ENCODE measurements at regions not wholly inside any gene's neighbourhood (a gene's known extent, or its start where the extent isn't known, plus 50 kb on each side); places are given as distances from the start of the nearest gene placed in this dataset.

DNA sequence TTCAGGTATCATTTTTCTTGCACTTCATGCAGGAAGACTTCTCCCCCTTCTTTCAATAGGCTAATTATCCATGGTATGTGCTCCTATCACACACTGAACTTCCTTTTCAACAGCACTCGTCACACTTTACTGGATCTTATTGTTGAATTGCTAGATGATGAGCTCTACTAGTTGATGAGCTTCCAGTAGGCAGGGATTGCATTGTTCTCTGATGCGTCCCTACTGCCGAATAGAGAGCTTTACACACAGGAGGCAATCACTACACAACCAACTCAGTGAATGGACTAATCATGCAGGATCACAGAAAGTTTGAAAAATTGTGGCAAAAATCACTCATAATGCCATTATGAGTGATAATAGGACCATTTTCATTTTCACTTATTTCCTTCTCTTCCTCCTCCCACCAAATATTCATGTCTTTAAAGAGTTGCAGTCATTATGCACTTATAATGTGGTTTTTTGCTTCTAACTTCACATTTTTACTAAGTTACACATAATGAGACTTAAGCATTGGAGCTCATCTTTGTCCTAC lies 128.1 kb upstream of the ZNF648 start:
- TF ChIP-seq CTCF (IDR thresholded peaks at IDR 0.05; ENCODE audit: extremely low read depth, low read depth, low read length), result no peak
- Histone ChIP-seq H3K27ac (ENCODE audit: low read depth, low read length) (no peak overlapping the region), H3K4me1 (ENCODE audit: insufficient read depth, low read length) (no peaks in the 10 kb centered on the region), H3K27me3 (ENCODE audit: insufficient read depth, low read length) (no peaks in the 10 kb centered on the region), H4K20me1 (ENCODE audit: insufficient read depth, low read length) (no peaks in the 10 kb centered on the region), H3K4me3 (ENCODE audit: insufficient read depth, low read length) (no peak overlapping the region), H3K79me2 (ENCODE audit: insufficient read depth, low read length) (no peaks in the 10 kb centered on the region), H3K9me3 (ENCODE audit: low read depth, low read length) (no peaks in the 10 kb centered on the region), H3K36me3 (ENCODE audit: insufficient read depth, low read length) (no peaks in the 10 kb centered on the region), H3K4me2 (ENCODE audit: insufficient read depth, low read length) (no peak overlapping the region), H2AFZ (ENCODE audit: low read length) (no peak overlapping the region)
- no peak for DNase-seq (ENCODE audit: insufficient read length, low spot score, missing footprints)

DNA sequence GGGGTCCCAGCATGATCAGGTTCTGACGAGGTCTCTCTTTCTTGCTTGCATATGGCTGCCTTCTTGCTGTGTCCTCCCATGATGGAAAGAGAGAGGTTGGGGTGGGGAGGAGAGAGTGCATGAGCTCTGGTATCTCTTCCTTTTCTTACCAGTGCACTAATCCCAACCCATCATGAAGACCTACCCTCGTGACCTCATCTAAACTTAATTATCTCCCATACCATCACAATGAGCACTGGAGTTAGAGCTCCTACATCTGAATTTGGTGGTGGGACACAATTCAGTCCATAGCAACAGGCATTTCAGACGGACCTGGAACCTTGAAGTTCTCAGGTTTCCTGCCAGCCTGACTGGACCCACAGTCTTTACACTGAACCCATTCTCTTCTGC lies 125.2 kb upstream of the ZNF648 start:
- no peaks in the 10 kb centered on the region for H3K4me1 ChIP-seq (ENCODE audit: insufficient read depth, low read length)
- H3K27ac ChIP-seq (ENCODE audit: low read depth, low read length), result no peak overlapping the region
- H4K20me1 ChIP-seq (ENCODE audit: insufficient read depth, low read length), result no peaks in the 10 kb centered on the region
- H2AFZ ChIP-seq (ENCODE audit: low read length), result no peak overlapping the region
- no peak for TF ChIP-seq CTCF (IDR thresholded peaks at IDR 0.05; ENCODE audit: extremely low read depth, low read depth, low read length)
- no peaks in the 10 kb centered on the region for H3K9me3 ChIP-seq (ENCODE audit: low read depth, low read length)
- no peaks in the 10 kb centered on the region for H3K27me3 ChIP-seq (ENCODE audit: insufficient read depth, low read length)
- H3K4me2 ChIP-seq (ENCODE audit: insufficient read depth, low read length), result no peak overlapping the region
- no peaks in the 10 kb centered on the region for H3K79me2 ChIP-seq (ENCODE audit: insufficient read depth, low read length)
- peak; percentile 19 for DNase-seq (ENCODE audit: insufficient read length, low spot score, missing footprints)
- no peak overlapping the region for H3K4me3 ChIP-seq (ENCODE audit: insufficient read depth, low read length)
- H3K36me3 ChIP-seq (ENCODE audit: insufficient read depth, low read length), result no peaks in the 10 kb centered on the region

DNA sequence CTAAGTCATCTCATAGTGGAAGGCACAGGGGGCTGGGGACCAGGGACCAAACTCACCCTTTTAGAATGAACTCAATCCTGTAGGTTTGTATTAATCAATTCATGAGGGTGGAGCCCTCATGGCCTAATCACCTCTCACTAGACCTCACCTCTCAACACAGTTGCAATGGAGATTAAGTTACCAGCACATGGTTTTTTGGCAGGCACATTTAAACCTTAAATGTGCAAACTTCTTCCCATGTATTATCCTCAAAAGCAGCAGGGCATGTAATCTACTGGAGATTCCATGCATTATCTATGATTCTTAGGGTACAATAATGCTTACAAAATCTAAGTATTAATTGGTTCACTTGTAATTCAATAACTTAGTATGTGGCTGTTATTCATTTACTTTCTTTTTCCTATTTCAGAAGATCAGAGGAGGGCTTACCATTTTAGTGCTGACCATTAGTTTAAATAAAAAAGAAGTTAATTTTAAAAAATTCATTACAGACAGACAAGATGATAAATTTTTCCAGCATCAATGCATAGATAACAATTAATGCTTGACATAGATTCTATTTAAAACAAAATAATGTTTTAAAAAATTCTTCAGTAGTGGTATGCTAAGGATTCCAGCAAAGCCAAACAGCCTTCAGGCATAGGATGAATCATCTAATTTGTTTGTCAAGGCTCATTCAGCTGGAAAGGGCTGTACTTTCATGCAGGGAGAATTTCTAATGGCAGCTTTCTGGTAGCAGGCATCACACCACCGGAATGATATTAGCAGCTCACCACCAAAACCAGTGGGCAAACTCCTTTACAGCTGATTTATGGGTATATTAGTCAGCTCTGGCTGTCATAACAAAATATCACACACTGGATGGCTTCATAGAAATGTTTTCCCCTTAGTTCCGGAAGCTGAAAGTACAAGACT lies 124.6 kb upstream of the ZNF648 start:
- Histone ChIP-seq H3K27me3 (ENCODE audit: insufficient read depth, low read length) (no peaks in the 10 kb centered on the region), H3K4me3 (ENCODE audit: insufficient read depth, low read length) (no peak overlapping the region), H3K79me2 (ENCODE audit: insufficient read depth, low read length) (no peaks in the 10 kb centered on the region), H3K36me3 (ENCODE audit: insufficient read depth, low read length) (no peaks in the 10 kb centered on the region), H3K27ac (ENCODE audit: low read depth, low read length) (no peak overlapping the region), H2AFZ (ENCODE audit: low read length) (no peak overlapping the region), H3K9me3 (ENCODE audit: low read depth, low read length) (no peaks in the 10 kb centered on the region), H3K4me1 (ENCODE audit: insufficient read depth, low read length) (no peaks in the 10 kb centered on the region), H3K4me2 (ENCODE audit: insufficient read depth, low read length) (no peak overlapping the region), H4K20me1 (ENCODE audit: insufficient read depth, low read length) (no peaks in the 10 kb centered on the region)
- DNase-seq (ENCODE audit: insufficient read length, low spot score, missing footprints), result peak; percentile 11
- no peak for TF ChIP-seq CTCF (IDR thresholded peaks at IDR 0.05; ENCODE audit: extremely low read depth, low read depth, low read length)

GRCh38 chr1:182185136-182185535 lies 123.6 kb upstream of the ZNF648 start:
- H3K4me2 ChIP-seq (ENCODE audit: insufficient read depth, low read length), result no peak overlapping the region
- no peak overlapping the region for H3K27ac ChIP-seq (ENCODE audit: low read depth, low read length)
- TF ChIP-seq CTCF (IDR thresholded peaks at IDR 0.05; ENCODE audit: extremely low read depth, low read depth, low read length), result no peak
- no peaks in the 10 kb centered on the region for H3K36me3 ChIP-seq (ENCODE audit: insufficient read depth, low read length)
- H3K79me2 ChIP-seq (ENCODE audit: insufficient read depth, low read length), result no peaks in the 10 kb centered on the region
- no peak overlapping the region for H2AFZ ChIP-seq (ENCODE audit: low read length)
- H3K9me3 ChIP-seq (ENCODE audit: low read depth, low read length), result no peaks in the 10 kb centered on the region
- H3K4me3 ChIP-seq (ENCODE audit: insufficient read depth, low read length), result no peak overlapping the region
- H4K20me1 ChIP-seq (ENCODE audit: insufficient read depth, low read length), result no peaks in the 10 kb centered on the region
- no peaks in the 10 kb centered on the region for H3K27me3 ChIP-seq (ENCODE audit: insufficient read depth, low read length)
- no peaks in the 10 kb centered on the region for H3K4me1 ChIP-seq (ENCODE audit: insufficient read depth, low read length)
- DNase-seq (ENCODE audit: insufficient read length, low spot score, missing footprints), result no peak

Data from osteoblast (primary cell).